ENCODE measurements at regions not wholly inside any gene's neighbourhood (a gene's known extent, or its start where the extent isn't known, plus 50 kb on each side); places are given as distances from the start of the nearest gene placed in this dataset.

DNA sequence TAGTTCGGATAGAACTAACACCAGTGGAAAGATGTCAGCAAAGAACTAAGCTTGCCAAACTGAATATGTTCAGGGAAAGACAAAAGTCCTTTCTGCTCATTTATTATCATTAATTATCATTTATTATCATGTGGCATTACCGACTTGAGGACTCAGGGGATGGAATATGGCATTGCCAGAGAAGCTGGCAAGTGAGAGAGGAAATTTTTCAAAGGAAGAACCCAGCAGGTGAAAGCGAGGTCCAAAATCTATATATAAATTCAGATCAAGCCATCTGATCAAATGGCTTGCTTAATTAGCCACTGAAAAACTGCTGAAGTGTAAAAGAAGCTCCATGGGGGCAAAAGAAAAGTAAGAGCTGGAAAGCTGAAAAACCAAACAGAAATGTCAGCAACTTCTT lies 1049.6 kb upstream of the SEMA6A start:
- TF ChIP-seq, protein P1, sequence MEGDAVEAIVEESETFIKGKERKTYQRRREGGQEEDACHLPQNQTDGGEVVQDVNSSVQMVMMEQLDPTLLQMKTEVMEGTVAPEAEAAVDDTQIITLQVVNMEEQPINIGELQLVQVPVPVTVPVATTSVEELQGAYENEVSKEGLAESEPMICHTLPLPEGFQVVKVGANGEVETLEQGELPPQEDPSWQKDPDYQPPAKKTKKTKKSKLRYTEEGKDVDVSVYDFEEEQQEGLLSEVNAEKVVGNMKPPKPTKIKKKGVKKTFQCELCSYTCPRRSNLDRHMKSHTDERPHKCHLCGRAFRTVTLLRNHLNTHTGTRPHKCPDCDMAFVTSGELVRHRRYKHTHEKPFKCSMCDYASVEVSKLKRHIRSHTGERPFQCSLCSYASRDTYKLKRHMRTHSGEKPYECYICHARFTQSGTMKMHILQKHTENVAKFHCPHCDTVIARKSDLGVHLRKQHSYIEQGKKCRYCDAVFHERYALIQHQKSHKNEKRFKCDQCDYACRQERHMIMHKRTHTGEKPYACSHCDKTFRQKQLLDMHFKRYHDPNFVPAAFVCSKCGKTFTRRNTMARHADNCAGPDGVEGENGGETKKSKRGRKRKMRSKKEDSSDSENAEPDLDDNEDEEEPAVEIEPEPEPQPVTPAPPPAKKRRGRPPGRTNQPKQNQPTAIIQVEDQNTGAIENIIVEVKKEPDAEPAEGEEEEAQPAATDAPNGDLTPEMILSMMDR (IDR thresholded peaks at IDR 0.05), result no peak
- TF ChIP-seq ZFX (IDR thresholded peaks at IDR 0.05; ENCODE audit: borderline replicate concordance), result no peak

Data from 22Rv1 (cell line).